Neural cell (in vitro differentiated cells): ENCODE measurements at regions not wholly inside any gene's neighbourhood (a gene's known extent, or its start where the extent isn't known, plus 50 kb on each side); places are given as distances from the start of the nearest gene placed in this dataset.

Experiments
- H2AFZ ChIP-seq: fragments of 200-600, 300-800 bp; sonication (generic), shearing (Covaris generic); 2 replicates; pipeline ENCODE4 v1.6.0; 2014; ENCODE audit warnings: low read depth, mild to moderate bottlenecking, antibody characterized with exemption, low read length, moderate library complexity
- H3F3A ChIP-seq: fragments of 200-600 bp; shearing (Covaris generic); 2 replicates; pipeline ENCODE4 v1.6.1; 2016; ENCODE audit warnings: mild to moderate bottlenecking, moderate library complexity, mixed read lengths, antibody characterized with exemption, low read length; ENCODE audit not compliant: insufficient read depth, poor library complexity, severe bottlenecking
- H3K27ac ChIP-seq: fragments of 200-600, 300-800 bp; sonication (generic), shearing (Covaris generic); 2 replicates; pipeline ENCODE4 v1.5.1; 2014; ENCODE audit warnings: mild to moderate bottlenecking, low read length, moderate library complexity
- H3K27me3 ChIP-seq: fragments of 300-800, 200-600 bp; sonication (generic), shearing (Covaris generic); 2 replicates; pipeline ENCODE4 v1.6.0; 2014; ENCODE audit warnings: mild to moderate bottlenecking, low read depth, low read length, moderate library complexity; ENCODE audit not compliant: insufficient read depth
- H3K36me3 ChIP-seq: fragments of 300-800, 200-600 bp; sonication (generic), shearing (Covaris generic); 2 replicates; pipeline ENCODE4 v1.5.1; 2014; ENCODE audit warnings: mild to moderate bottlenecking, antibody characterized with exemption, low read length, moderate library complexity; ENCODE audit not compliant: insufficient read depth
- H3K4me2 ChIP-seq: fragments of 300-800, 200-600 bp; sonication (generic), shearing (Covaris generic); 2 replicates; pipeline ENCODE4 v1.6.0; 2014; ENCODE audit warnings: mild to moderate bottlenecking, low read length
- H3K4me3 ChIP-seq: fragments of 300-800, 200-600 bp; sonication (generic), shearing (Covaris generic); 2 replicates; pipeline ENCODE4 v1.5.1; 2014; ENCODE audit warnings: mild to moderate bottlenecking, low read length, moderate library complexity
- H3K79me2 ChIP-seq: fragments of 200-600 bp; shearing (Covaris generic); replicated peaks from 2 replicates; pipeline ENCODE4 v1.6.0; 2014; ENCODE audit warnings: mild to moderate bottlenecking, low read length, moderate library complexity; ENCODE audit not compliant: insufficient read depth
- H3K9ac ChIP-seq: fragments of 300-800, 200-600 bp; sonication (generic), shearing (Covaris generic); 2 replicates; pipeline ENCODE4 v1.6.1; 2016; ENCODE audit warnings: mild to moderate bottlenecking, low read length, mixed read lengths
- H3K9me2 ChIP-seq: fragments of 200-600 bp; shearing (Covaris generic); 2 replicates; pipeline ENCODE4 v1.6.1; 2016; ENCODE audit warnings: mild to moderate bottlenecking, low read length, mixed read lengths; ENCODE audit not compliant: insufficient read depth
- H3K9me3 ChIP-seq: fragments of 200-600, 300-800 bp; sonication (generic), shearing (Covaris generic); 2 replicates; pipeline ENCODE4 v1.6.1; 2016; ENCODE audit warnings: mild to moderate bottlenecking, mixed run types, low read length, moderate library complexity, mixed read lengths
- H4K20me1 ChIP-seq: fragments of 200-600 bp; shearing (Covaris generic); 2 replicates; pipeline ENCODE4 v1.6.1; 2016; ENCODE audit warnings: mild to moderate bottlenecking, mixed run types; ENCODE audit not compliant: insufficient read depth
- EP300 ChIP-seq: fragments of 450-650 bp; conservative IDR thresholded peaks from 2 replicates; pipeline ENCODE4 v1.6.1; 2014; ENCODE audit warnings: antibody characterized with exemption, mild to moderate bottlenecking, moderate library complexity; ENCODE audit not compliant: poor library complexity, severe bottlenecking
- EZH2 ChIP-seq: fragments of 200-600, 300-800 bp; shearing (Covaris generic), sonication (generic); IDR thresholded peaks from 2 replicates; pipeline ENCODE4 v1.6.1; 2014; ENCODE audit warnings: antibody characterized with exemption, low read length, borderline replicate concordance, mild to moderate bottlenecking; ENCODE audit not compliant: insufficient read depth, poor library complexity, severe bottlenecking
- MXI1 ChIP-seq: fragments of 450-650 bp; conservative IDR thresholded peaks from 2 replicates; pipeline ENCODE4 v1.6.1; 2014; ENCODE audit warnings: antibody characterized with exemption, mild to moderate bottlenecking; ENCODE audit not compliant: poor library complexity, severe bottlenecking
- POLR2AphosphoS5 ChIP-seq: IDR thresholded peaks from 2 replicates; pipeline ENCODE4 v1.6.1; 2012
- RAD21 ChIP-seq: fragments of 450-650 bp; conservative IDR thresholded peaks from 2 replicates; pipeline ENCODE4 v1.6.1; 2014; ENCODE audit warnings: antibody characterized with exemption, mild to moderate bottlenecking, moderate library complexity
- SMC3 ChIP-seq: fragments of 450-650 bp; conservative IDR thresholded peaks from 2 replicates; pipeline ENCODE4 v1.6.1; 2014; ENCODE audit warnings: antibody characterized with exemption, mild to moderate bottlenecking, moderate library complexity; ENCODE audit not compliant: poor library complexity
- TAF1 ChIP-seq: IDR thresholded peaks from 2 replicates; pipeline ENCODE4 v1.6.1; 2012; ENCODE audit warnings: low read depth
- TF ChIP-seq, protein P1 (sequence below): IDR thresholded peaks from 2 replicates; pipeline ENCODE4 v1.6.1; 2012; ENCODE audit warnings: borderline replicate concordance
- TF ChIP-seq, protein P2 (sequence below): fragments of 450-650 bp; IDR thresholded peaks from 2 replicates; pipeline ENCODE4 v1.5.1; 2014; ENCODE audit warnings: antibody characterized with exemption, mild to moderate bottlenecking, moderate library complexity; ENCODE audit not compliant: poor library complexity, severe bottlenecking

DNA sequence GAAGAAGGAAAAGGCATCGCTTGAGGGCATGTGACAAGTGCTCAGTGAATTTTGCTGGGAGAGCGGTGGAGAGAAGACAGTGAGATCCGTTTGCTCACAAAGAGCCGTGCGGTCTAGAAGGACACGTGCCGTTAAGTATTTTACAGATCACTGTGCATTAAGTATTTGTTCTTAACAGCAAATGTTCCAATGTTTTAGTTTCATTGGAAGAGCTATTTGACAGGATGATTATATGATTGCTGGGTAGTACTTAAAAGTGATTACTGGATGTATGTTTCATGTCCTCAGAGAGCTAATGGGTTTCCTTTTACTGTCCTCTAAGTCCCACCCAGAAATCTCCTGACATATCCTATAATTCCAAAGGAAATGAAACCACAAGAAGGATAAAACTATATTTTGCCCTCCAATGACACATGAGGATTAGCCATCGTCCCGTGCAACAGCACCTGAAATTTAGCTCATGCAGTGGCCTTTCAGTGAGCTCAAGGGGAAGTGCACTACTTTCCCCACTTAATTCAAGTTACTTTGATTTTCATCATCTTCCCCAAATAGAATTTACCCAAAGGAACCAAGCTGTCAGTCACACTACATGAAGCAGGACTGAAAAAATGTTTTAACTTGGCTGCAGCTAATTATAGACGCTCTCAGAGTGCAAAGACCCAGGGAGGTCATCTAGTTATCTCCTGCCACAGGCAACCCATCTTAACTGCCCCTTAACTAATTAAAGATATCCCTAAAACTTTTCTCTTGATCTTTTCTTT lies 80.3 kb downstream of the KLF6 start:
- Histone ChIP-seq H3K27me3 (no peaks in the 10 kb centered on the region), H3K36me3 (no peaks in the 10 kb centered on the region), H3K79me2 (no peaks in the 10 kb centered on the region), H4K20me1 (no peaks in the 10 kb centered on the region), H2AFZ (no peak overlapping the region), H3F3A (no peaks in the 10 kb centered on the region), H3K9ac (no peak overlapping the region), H3K4me3 (peak overlapping the region; percentile 48), H3K9me3 (no peaks in the 10 kb centered on the region), H3K27ac (peak overlapping the region; percentile 6), H3K4me2 (peak overlapping the region; percentile 37), H3K9me2 (no peaks in the 10 kb centered on the region)
- TF ChIP-seq RAD21 = peak; percentile 43
- TF ChIP-seq POLR2AphosphoS5 = peak; percentile 92
- peak; percentile 35 for TF ChIP-seq MXI1
- no peak for TF ChIP-seq TAF1
- TF ChIP-seq EP300 = peak; percentile 81
- TF ChIP-seq, protein P1, sequence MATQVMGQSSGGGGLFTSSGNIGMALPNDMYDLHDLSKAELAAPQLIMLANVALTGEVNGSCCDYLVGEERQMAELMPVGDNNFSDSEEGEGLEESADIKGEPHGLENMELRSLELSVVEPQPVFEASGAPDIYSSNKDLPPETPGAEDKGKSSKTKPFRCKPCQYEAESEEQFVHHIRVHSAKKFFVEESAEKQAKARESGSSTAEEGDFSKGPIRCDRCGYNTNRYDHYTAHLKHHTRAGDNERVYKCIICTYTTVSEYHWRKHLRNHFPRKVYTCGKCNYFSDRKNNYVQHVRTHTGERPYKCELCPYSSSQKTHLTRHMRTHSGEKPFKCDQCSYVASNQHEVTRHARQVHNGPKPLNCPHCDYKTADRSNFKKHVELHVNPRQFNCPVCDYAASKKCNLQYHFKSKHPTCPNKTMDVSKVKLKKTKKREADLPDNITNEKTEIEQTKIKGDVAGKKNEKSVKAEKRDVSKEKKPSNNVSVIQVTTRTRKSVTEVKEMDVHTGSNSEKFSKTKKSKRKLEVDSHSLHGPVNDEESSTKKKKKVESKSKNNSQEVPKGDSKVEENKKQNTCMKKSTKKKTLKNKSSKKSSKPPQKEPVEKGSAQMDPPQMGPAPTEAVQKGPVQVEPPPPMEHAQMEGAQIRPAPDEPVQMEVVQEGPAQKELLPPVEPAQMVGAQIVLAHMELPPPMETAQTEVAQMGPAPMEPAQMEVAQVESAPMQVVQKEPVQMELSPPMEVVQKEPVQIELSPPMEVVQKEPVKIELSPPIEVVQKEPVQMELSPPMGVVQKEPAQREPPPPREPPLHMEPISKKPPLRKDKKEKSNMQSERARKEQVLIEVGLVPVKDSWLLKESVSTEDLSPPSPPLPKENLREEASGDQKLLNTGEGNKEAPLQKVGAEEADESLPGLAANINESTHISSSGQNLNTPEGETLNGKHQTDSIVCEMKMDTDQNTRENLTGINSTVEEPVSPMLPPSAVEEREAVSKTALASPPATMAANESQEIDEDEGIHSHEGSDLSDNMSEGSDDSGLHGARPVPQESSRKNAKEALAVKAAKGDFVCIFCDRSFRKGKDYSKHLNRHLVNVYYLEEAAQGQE = no peak
- TF ChIP-seq SMC3 = peak; percentile 26

DNA sequence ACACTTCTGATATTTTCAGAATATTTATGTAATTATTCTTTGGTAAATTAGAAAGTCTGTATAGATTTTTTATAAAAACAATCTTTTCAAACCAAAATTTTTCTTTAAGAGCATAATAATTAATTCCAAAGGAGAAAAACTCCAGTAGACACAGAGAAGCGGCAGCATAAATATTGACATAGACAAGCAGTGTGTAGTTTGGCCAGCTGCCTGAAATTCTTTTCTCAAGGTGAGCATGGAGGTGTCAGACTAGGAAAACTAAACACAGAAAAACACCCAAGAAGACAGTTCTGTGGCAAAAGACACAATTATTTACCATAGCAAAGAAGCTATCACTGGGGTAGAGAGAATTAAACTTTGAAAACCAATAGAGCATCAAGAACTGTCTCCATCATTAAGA lies 82.4 kb downstream of the KLF6 start:
- H3K9me2 ChIP-seq = no peaks in the 10 kb centered on the region
- H3K36me3 ChIP-seq = no peaks in the 10 kb centered on the region
- H3K4me2 ChIP-seq = no peak overlapping the region
- H3K27ac ChIP-seq = no peak overlapping the region
- no peak overlapping the region for H3K4me3 ChIP-seq
- TF ChIP-seq, protein P2, sequence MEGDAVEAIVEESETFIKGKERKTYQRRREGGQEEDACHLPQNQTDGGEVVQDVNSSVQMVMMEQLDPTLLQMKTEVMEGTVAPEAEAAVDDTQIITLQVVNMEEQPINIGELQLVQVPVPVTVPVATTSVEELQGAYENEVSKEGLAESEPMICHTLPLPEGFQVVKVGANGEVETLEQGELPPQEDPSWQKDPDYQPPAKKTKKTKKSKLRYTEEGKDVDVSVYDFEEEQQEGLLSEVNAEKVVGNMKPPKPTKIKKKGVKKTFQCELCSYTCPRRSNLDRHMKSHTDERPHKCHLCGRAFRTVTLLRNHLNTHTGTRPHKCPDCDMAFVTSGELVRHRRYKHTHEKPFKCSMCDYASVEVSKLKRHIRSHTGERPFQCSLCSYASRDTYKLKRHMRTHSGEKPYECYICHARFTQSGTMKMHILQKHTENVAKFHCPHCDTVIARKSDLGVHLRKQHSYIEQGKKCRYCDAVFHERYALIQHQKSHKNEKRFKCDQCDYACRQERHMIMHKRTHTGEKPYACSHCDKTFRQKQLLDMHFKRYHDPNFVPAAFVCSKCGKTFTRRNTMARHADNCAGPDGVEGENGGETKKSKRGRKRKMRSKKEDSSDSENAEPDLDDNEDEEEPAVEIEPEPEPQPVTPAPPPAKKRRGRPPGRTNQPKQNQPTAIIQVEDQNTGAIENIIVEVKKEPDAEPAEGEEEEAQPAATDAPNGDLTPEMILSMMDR = no peak
- no peak overlapping the region for H3K9ac ChIP-seq
- no peaks in the 10 kb centered on the region for H3K79me2 ChIP-seq
- H2AFZ ChIP-seq = no peak overlapping the region
- H4K20me1 ChIP-seq = no peaks in the 10 kb centered on the region
- no peaks in the 10 kb centered on the region for H3F3A ChIP-seq
- H3K9me3 ChIP-seq = no peaks in the 10 kb centered on the region
- no peaks in the 10 kb centered on the region for H3K27me3 ChIP-seq

DNA sequence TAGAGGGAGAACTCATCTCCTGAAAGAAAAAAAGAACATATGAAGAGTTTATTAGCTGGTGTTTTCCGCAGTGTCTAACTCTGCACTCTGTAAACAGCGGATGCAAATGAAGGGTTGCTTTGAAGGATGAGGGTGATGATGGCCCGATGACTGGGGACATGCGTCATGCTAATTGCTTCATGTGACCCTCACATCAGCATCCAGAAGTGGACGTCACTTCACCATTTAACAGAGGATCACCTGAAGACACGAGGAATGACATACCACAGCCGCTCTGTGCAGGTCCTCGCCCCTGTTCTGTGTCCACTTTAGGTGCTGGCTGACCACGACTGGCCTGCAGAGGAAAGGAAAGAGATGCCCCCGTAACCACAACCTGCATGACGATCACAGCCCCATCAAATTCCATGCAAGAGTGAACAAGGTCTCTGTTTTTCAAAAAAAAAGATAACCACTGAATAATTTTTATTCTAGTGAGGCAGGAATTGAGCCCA lies 82.9 kb downstream of the KLF6 start:
- Histone ChIP-seq H3K4me2 (no peak overlapping the region), H3K36me3 (no peaks in the 10 kb centered on the region), H3F3A (no peaks in the 10 kb centered on the region), H2AFZ (no peak overlapping the region), H3K4me3 (no peak overlapping the region), H3K9me3 (no peaks in the 10 kb centered on the region), H3K27me3 (no peaks in the 10 kb centered on the region), H3K9ac (no peak overlapping the region), H4K20me1 (no peaks in the 10 kb centered on the region), H3K9me2 (no peaks in the 10 kb centered on the region), H3K79me2 (no peaks in the 10 kb centered on the region), H3K27ac (no peak overlapping the region)
- TF ChIP-seq EP300 (no peak), SMC3 (no peak), EZH2 (no peak), MXI1 (no peak)
- TF ChIP-seq, protein P1 = no peak
